Astrocyte (in vitro differentiated cells and primary cell): ENCODE measurements at regions not wholly inside any gene's neighbourhood (a gene's known extent, or its start where the extent isn't known, plus 50 kb on each side); places are given as distances from the start of the nearest gene placed in this dataset.
A peak's percentile ranks its signal among the peaks of the same experiment; 100 is the strongest.

Source experiments
- DNase-seq: peaks from one replicate; pipeline ENCODE4 v3.0.0-alpha.2; 2010; ENCODE audit warnings: low read depth
- FAIRE-seq: peaks from 2 replicates; lab custom pipeline; 2011; peaks lifted over from hg19 to GRCh38; lab: Jason Lieb, UNC
- H2AFZ ChIP-seq: 2 replicates; pipeline ENCODE4 v1.6.0; 2012; ENCODE audit warnings: low read depth, low read length, inconsistent platforms
- H3K27ac ChIP-seq: 2 replicates; pipeline ENCODE4 v1.5.1; 2011; ENCODE audit warnings: low read depth, low read length, inconsistent platforms
- H3K27me3 ChIP-seq: 2 replicates; pipeline ENCODE4 v1.6.0; 2011; ENCODE audit warnings: low read length, inconsistent platforms; ENCODE audit not compliant: insufficient read depth
- H3K36me3 ChIP-seq: 2 replicates; pipeline ENCODE4 v1.5.1; 2011; ENCODE audit warnings: low read length, inconsistent platforms; ENCODE audit not compliant: insufficient read depth
- H3K4me1 ChIP-seq: 2 replicates; pipeline ENCODE4 v1.5.1; 2011; ENCODE audit warnings: low read length, inconsistent platforms; ENCODE audit not compliant: insufficient read depth
- H3K4me2 ChIP-seq: 2 replicates; pipeline ENCODE4 v1.6.0; 2012; ENCODE audit warnings: low read length, inconsistent platforms
- H3K4me3 ChIP-seq: 2 replicates; pipeline ENCODE4 v1.5.1; 2011; ENCODE audit warnings: low read depth, mild to moderate bottlenecking, low read length, inconsistent platforms; ENCODE audit not compliant: insufficient read depth
- H3K79me2 ChIP-seq: 2 replicates; pipeline ENCODE4 v1.6.0; 2012; ENCODE audit warnings: mild to moderate bottlenecking, low read length, inconsistent platforms; ENCODE audit not compliant: insufficient read depth
- H3K9ac ChIP-seq: 2 replicates; pipeline ENCODE4 v1.6.0; 2012; ENCODE audit warnings: mild to moderate bottlenecking, low read length, inconsistent platforms
- H3K9me3 ChIP-seq: 2 replicates; pipeline ENCODE4 v1.5.1; 2012; ENCODE audit warnings: low read depth, mild to moderate bottlenecking, low read length, inconsistent platforms; ENCODE audit not compliant: insufficient read depth
- H4K20me1 ChIP-seq: 2 replicates; pipeline ENCODE4 v1.6.0; 2012; ENCODE audit warnings: low read length, inconsistent platforms; ENCODE audit not compliant: insufficient read depth
- H3K27ac Mint-ChIP-seq: one replicate; pipeline ENCODE4 v1.8.0; 2021; ENCODE audit warnings: mild to moderate bottlenecking, mixed read lengths; ENCODE audit not compliant: unreplicated experiment
- H3K27me3 Mint-ChIP-seq: one replicate; pipeline ENCODE4 v1.8.0; 2021; ENCODE audit warnings: low read depth, mixed read lengths; ENCODE audit not compliant: unreplicated experiment
- H3K36me3 Mint-ChIP-seq: one replicate; pipeline ENCODE4 v1.8.0; 2021; ENCODE audit warnings: low read depth, mixed read lengths; ENCODE audit not compliant: unreplicated experiment
- H3K4me1 Mint-ChIP-seq: one replicate; pipeline ENCODE4 v1.8.0; 2021; ENCODE audit warnings: low read depth, mixed read lengths; ENCODE audit not compliant: unreplicated experiment
- H3K4me3 Mint-ChIP-seq: one replicate; pipeline ENCODE4 v1.8.0; 2021; ENCODE audit warnings: mild to moderate bottlenecking, moderate library complexity, mixed read lengths; ENCODE audit not compliant: unreplicated experiment
- H3K9me3 Mint-ChIP-seq: one replicate; pipeline ENCODE4 v1.8.0; 2021; ENCODE audit warnings: mild to moderate bottlenecking, mixed read lengths; ENCODE audit not compliant: unreplicated experiment
- EZH2 ChIP-seq: IDR thresholded peaks from 2 replicates; pipeline ENCODE4 v1.6.1; 2012; ENCODE audit warnings: mild to moderate bottlenecking, low read length, inconsistent platforms; ENCODE audit not compliant: insufficient read depth
- TF ChIP-seq, protein P1 (sequence below): IDR thresholded peaks from 2 replicates; pipeline ENCODE4 v1.5.1; 2011; ENCODE audit warnings: low read depth, mild to moderate bottlenecking, inconsistent platforms, low read length, moderate library complexity; ENCODE audit not compliant: insufficient read depth

- Mint-ChIP-seq H3K27me3 (no peaks in the 10 kb centered on the region), H3K4me3 (no peak overlapping the region), H3K27ac (peak overlapping the region; percentile 42), H3K9me3 (peaks cover 3% of the 10 kb centered on the region), H3K36me3 (no peaks in the 10 kb centered on the region), H3K4me1 (peaks cover 25% of the 10 kb centered on the region)
- Histone ChIP-seq H3K27me3 (no peaks in the 10 kb centered on the region), H3K4me3 (peak overlapping the region; percentile 23), H2AFZ (no peak overlapping the region), H3K27ac (peak overlapping the region; percentile 63), H3K79me2 (no peaks in the 10 kb centered on the region), H3K4me2 (peak overlapping the region; percentile 66), H3K9ac (peak overlapping the region; percentile 11), H4K20me1 (no peaks in the 10 kb centered on the region), H3K4me1 (peaks cover 12% of the 10 kb centered on the region), H3K36me3 (no peaks in the 10 kb centered on the region), H3K9me3 (no peaks in the 10 kb centered on the region)
- peak; percentile 73 for DNase-seq
- TF ChIP-seq EZH2: no peak
- TF ChIP-seq, protein P1, sequence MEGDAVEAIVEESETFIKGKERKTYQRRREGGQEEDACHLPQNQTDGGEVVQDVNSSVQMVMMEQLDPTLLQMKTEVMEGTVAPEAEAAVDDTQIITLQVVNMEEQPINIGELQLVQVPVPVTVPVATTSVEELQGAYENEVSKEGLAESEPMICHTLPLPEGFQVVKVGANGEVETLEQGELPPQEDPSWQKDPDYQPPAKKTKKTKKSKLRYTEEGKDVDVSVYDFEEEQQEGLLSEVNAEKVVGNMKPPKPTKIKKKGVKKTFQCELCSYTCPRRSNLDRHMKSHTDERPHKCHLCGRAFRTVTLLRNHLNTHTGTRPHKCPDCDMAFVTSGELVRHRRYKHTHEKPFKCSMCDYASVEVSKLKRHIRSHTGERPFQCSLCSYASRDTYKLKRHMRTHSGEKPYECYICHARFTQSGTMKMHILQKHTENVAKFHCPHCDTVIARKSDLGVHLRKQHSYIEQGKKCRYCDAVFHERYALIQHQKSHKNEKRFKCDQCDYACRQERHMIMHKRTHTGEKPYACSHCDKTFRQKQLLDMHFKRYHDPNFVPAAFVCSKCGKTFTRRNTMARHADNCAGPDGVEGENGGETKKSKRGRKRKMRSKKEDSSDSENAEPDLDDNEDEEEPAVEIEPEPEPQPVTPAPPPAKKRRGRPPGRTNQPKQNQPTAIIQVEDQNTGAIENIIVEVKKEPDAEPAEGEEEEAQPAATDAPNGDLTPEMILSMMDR: no peak
- FAIRE-seq: peak; percentile 96
These were observed 136.7 kb downstream of the MMUT start for GRCh38 chr6:49326347-49326746.

DNA sequence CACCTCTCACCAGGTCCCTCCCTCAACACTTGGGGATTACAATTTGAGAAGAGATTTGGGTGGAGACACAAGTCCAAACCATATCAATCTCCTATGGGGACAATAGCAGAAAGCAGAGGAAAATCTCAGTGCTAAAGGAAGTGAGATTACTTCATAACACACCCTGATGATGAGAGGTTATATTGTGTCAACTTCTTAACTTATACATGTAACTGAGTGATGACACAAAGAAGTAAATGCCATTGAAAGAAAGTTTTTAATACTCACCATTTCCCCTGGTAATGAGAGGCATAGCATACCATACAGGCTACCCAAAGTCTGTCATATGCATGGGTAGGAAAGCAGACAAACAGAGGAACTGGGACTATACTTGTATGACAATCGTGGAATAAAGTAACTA is 137.2 kb downstream of the MMUT start:
- Histone ChIP-seq H4K20me1 (no peaks in the 10 kb centered on the region), H2AFZ (no peak overlapping the region), H3K27me3 (no peaks in the 10 kb centered on the region), H3K4me2 (peak overlapping the region; percentile 66), H3K9me3 (no peaks in the 10 kb centered on the region), H3K27ac (peak overlapping the region; percentile 59), H3K4me1 (peaks cover 12% of the 10 kb centered on the region), H3K79me2 (no peaks in the 10 kb centered on the region), H3K9ac (peak overlapping the region; percentile 11), H3K36me3 (no peaks in the 10 kb centered on the region), H3K4me3 (peak overlapping the region; percentile 23)
- Mint-ChIP-seq H3K36me3 (no peaks in the 10 kb centered on the region), H3K4me1 (peaks cover 25% of the 10 kb centered on the region), H3K4me3 (peak overlapping the region; percentile 20), H3K27me3 (no peaks in the 10 kb centered on the region), H3K9me3 (peaks cover 3% of the 10 kb centered on the region), H3K27ac (peak overlapping the region; percentile 42)
- FAIRE-seq (peak; percentile 37), DNase-seq (peak; percentile 0)
- TF ChIP-seq, protein P1: no peak
- no peak for TF ChIP-seq EZH2

DNA sequence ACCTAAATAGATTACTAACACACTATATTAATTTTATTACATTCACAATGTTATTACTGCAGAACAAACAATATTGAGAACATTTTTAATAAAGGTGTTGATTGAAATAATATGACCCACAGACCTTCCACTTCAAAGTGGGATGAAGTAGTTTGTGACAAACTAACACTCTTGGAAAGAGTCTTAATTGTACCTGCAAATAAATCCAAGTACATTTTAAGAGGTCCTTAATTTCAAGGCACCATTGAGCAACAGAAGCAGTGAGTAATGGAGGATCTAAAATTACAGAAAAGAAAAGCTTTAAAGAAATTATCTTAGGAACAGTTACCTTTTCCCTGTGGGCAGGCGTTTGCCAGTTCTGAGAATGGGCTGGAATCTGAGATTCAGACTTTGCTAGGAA is 140.2 kb downstream of the MMUT start:
- TF ChIP-seq EZH2: no peak
- TF ChIP-seq, protein P1: no peak
- peaks cover 21% of the 10 kb centered on the region for H3K4me1 Mint-ChIP-seq
- Histone ChIP-seq H2AFZ (no peak overlapping the region), H3K4me3 (no peak overlapping the region), H3K4me2 (no peak overlapping the region), H3K36me3 (no peaks in the 10 kb centered on the region), H3K9ac (no peak overlapping the region), H3K9me3 (no peaks in the 10 kb centered on the region), H3K4me1 (peaks cover 12% of the 10 kb centered on the region), H3K79me2 (no peaks in the 10 kb centered on the region), H4K20me1 (no peaks in the 10 kb centered on the region), H3K27ac (no peak overlapping the region), H3K27me3 (no peaks in the 10 kb centered on the region)
- DNase-seq (no peak), FAIRE-seq (no peak)
- peaks cover 3% of the 10 kb centered on the region for H3K9me3 Mint-ChIP-seq
- no peak overlapping the region for H3K27ac Mint-ChIP-seq
- no peak overlapping the region for H3K4me3 Mint-ChIP-seq
- H3K36me3 Mint-ChIP-seq: no peaks in the 10 kb centered on the region
- H3K27me3 Mint-ChIP-seq: no peaks in the 10 kb centered on the region
